ENCODE measurements at regions not wholly inside any gene's neighbourhood (a gene's known extent, or its start where the extent isn't known, plus 50 kb on each side); places are given as distances from the start of the nearest gene placed in this dataset.

DNA sequence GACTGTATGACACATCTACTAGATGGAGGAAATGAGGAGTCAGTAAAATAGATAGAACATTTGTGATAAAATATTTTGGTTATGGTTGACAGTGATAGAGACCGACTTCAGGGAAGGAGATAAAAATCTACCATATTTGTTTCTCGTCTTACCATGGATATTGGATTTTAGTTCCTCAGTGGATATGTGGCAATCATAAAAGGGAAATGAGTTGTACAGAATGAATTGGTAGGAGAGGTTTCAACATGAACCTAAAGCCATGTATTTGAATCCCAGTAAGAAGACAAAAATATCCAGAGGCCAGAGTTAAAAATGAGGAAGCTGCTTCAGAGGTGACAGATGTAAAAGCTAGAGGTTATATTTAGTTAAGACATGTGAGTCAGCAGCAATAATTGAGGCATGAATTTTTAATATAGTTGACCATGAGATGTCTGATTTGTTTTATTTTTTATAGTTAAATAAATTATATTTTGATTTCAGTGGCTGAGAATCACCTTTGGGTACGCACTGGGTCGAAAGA is 480.4 kb upstream of the TUSC1 start:
- no peak for TF ChIP-seq GATA2 (IDR thresholded peaks at IDR 0.05; ENCODE audit: low read depth, low read length)
- TF ChIP-seq GATA3 (IDR thresholded peaks at IDR 0.05; ENCODE audit: low read depth, low read length): no peak
